ENCODE measurements at regions not wholly inside any gene's neighbourhood (a gene's known extent, or its start where the extent isn't known, plus 50 kb on each side); places are given as distances from the start of the nearest gene placed in this dataset.

DNA sequence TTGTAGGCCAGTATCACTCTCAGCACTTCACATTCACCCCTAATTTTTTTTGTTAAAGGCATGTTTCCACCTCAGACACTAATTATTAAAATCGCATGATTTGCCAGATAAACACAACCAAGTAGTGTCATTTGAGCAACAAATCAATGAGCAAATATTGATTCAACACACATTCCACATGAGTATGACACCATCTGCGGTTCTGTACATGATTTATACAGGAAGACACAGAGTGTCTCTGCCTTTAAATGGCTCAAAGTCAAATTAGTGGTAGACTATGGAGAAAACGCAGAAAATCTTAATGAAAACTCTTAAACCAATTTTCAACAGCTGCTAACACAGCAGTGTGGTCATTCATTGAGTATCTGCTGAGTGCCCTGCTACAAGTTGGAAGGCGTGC is 300.2 kb downstream of the SOX4 start:
- ATAC-seq (replicated peaks), result no peak
- no peaks in the 10 kb centered on the region for H3K36me3 Mint-ChIP-seq (ENCODE audit: low read depth)
- no peak overlapping the region for H3K4me3 Mint-ChIP-seq
- H3K27ac Mint-ChIP-seq, result no peak overlapping the region
- H3K9me3 Mint-ChIP-seq, result peaks cover 4% of the 10 kb centered on the region
- H3K27me3 Mint-ChIP-seq, result peaks cover 3% of the 10 kb centered on the region
- no peaks in the 10 kb centered on the region for H3K4me1 Mint-ChIP-seq

- no peak overlapping the region for H3K4me3 Mint-ChIP-seq
- no peak for ATAC-seq (replicated peaks)
- H3K36me3 Mint-ChIP-seq (ENCODE audit: low read depth), result no peaks in the 10 kb centered on the region
- H3K4me1 Mint-ChIP-seq, result no peaks in the 10 kb centered on the region
- peaks cover 5% of the 10 kb centered on the region for H3K9me3 Mint-ChIP-seq
- no peak overlapping the region for H3K27ac Mint-ChIP-seq
- no peaks in the 10 kb centered on the region for H3K27me3 Mint-ChIP-seq
Observed at GRCh38 chr6:21895555-21895954, 302.0 kb downstream of the SOX4 start.

GRCh38 chr6:21898107-21898796 is 304.7 kb downstream of the SOX4 start:
- H3K27me3 Mint-ChIP-seq, result no peaks in the 10 kb centered on the region
- H3K4me3 Mint-ChIP-seq, result no peak overlapping the region
- H3K36me3 Mint-ChIP-seq (ENCODE audit: low read depth), result no peaks in the 10 kb centered on the region
- ATAC-seq (replicated peaks), result no peak
- H3K27ac Mint-ChIP-seq, result no peak overlapping the region
- H3K9me3 Mint-ChIP-seq, result peaks cover 7% of the 10 kb centered on the region
- H3K4me1 Mint-ChIP-seq, result no peaks in the 10 kb centered on the region

DNA sequence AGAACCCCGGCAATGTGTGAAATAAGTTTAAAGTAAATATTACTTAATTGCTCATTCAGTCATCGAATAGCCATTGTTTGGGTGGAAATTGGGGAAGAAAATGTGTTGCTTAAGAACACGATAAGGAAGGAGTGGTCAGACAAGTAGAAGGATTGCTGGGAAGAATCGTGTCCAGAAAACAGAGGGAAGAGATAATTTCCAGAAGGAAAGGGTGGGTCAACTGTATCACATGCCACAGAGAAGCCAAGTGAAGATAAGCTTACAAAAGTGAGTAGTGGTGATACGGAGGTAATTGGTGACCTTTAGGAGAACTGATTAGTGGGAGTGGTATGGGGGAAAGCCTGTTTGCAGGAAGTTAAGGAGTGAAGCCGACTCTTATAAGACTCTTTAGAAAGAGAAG is 306.2 kb downstream of the SOX4 start:
- no peak overlapping the region for H3K4me3 Mint-ChIP-seq
- H3K27ac Mint-ChIP-seq, result no peak overlapping the region
- no peak for ATAC-seq (replicated peaks)
- peaks cover 10% of the 10 kb centered on the region for H3K9me3 Mint-ChIP-seq
- no peaks in the 10 kb centered on the region for H3K4me1 Mint-ChIP-seq
- H3K27me3 Mint-ChIP-seq, result no peaks in the 10 kb centered on the region
- no peaks in the 10 kb centered on the region for H3K36me3 Mint-ChIP-seq (ENCODE audit: low read depth)

GRCh38 chr6:21900730-21901129 is 307.2 kb downstream of the SOX4 start:
- H3K4me3 Mint-ChIP-seq, result no peak overlapping the region
- H3K36me3 Mint-ChIP-seq (ENCODE audit: low read depth), result no peaks in the 10 kb centered on the region
- no peak overlapping the region for H3K27ac Mint-ChIP-seq
- peaks cover 8% of the 10 kb centered on the region for H3K9me3 Mint-ChIP-seq
- no peak for ATAC-seq (replicated peaks)
- no peaks in the 10 kb centered on the region for H3K27me3 Mint-ChIP-seq
- H3K4me1 Mint-ChIP-seq, result no peaks in the 10 kb centered on the region

- Mint-ChIP-seq H3K9me3 (peaks cover 10% of the 10 kb centered on the region), H3K4me1 (no peaks in the 10 kb centered on the region), H3K4me3 (no peak overlapping the region), H3K36me3 (ENCODE audit: low read depth) (no peaks in the 10 kb centered on the region), H3K27ac (no peak overlapping the region), H3K27me3 (peaks cover 3% of the 10 kb centered on the region)
- ATAC-seq (replicated peaks), result no peak
Observed at GRCh38 chr6:21902628-21903169, 309.1 kb downstream of the SOX4 start.

DNA sequence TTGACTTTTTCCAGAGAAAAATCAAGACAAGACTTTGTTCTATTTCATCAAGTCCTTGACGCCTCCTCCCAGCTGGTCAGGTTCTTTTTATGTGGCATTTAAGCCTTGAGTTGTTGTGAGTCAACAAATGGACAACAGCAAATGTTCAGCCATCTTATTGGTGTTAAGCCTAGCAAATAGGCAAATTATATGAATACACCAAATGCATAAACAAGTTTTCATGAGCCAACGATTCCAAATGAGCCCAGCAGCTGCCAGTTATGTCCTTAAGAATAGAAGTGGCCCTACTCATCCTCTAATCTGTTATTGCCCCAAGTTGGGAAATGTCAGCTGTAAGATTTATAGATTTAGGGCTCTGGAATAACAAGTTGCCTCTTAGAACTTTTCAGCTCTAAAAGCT is 312.0 kb downstream of the SOX4 start:
- no peak for ATAC-seq (replicated peaks)
- Mint-ChIP-seq H3K4me1 (no peaks in the 10 kb centered on the region), H3K9me3 (peaks cover 13% of the 10 kb centered on the region), H3K36me3 (ENCODE audit: low read depth) (no peaks in the 10 kb centered on the region), H3K27me3 (peaks cover 7% of the 10 kb centered on the region), H3K27ac (no peak overlapping the region), H3K4me3 (no peak overlapping the region)

DNA sequence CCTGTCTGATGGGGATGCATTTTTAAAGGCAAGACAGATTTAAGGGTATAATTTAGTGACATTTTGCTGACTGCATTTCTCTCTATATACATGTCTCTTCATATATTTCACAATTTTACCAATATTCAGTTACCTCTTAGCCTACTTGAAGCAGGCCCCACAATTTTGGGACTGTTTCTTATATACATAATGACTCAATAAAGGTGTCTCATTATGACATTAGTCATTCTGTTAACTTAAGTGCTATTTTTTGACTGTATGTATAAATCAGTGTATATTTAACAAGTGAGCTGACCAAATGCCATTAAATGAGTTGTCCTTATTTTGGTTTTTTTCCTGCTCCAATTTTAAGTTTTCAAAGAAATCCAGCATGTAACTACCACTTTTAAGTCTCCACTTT is 313.3 kb downstream of the SOX4 start:
- Mint-ChIP-seq H3K36me3 (ENCODE audit: low read depth) (no peaks in the 10 kb centered on the region), H3K4me1 (no peaks in the 10 kb centered on the region), H3K27ac (no peak overlapping the region), H3K4me3 (no peak overlapping the region), H3K27me3 (peaks cover 7% of the 10 kb centered on the region), H3K9me3 (peaks cover 11% of the 10 kb centered on the region)
- ATAC-seq (replicated peaks), result no peak

GRCh38 chr6:21907291-21907690 is 313.7 kb downstream of the SOX4 start:
- Mint-ChIP-seq H3K27me3 (peaks cover 7% of the 10 kb centered on the region), H3K9me3 (peaks cover 11% of the 10 kb centered on the region), H3K36me3 (ENCODE audit: low read depth) (no peaks in the 10 kb centered on the region), H3K4me3 (no peak overlapping the region), H3K27ac (no peak overlapping the region), H3K4me1 (no peaks in the 10 kb centered on the region)
- ATAC-seq (replicated peaks), result no peak

DNA sequence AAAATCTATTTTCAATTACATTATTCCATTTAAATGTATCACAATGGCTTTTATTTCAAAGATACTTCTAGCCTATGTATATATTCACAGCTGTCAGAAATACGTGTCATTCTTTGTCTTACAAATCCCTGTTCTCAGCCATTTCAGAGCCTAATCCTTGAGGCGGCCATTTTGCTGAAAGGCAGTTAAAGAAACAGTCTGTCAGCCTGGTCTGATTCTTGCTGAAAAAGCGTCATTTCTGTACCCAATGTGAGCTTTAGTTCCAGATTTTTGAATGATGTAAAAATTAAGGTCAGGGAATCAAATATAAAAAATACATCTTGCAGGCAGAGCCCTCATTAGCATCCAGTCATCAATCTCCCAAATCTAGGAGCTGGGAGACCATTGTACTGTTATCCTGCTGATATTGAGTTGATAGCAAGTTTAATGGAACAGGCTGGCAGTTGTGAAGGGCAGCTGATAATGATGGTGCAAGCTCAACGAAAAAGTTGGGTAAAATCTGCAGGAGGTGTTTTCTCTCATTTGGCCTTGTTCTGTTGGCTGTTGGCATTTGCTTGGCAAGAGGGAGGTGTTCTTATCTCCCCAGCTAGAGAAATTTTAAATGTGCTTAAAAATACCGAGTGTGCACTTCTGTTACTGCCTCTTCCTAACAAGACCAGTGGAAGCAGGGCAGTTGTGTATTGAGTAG is 314.8 kb downstream of the SOX4 start:
- ATAC-seq (replicated peaks), result no peak
- H3K4me3 Mint-ChIP-seq, result no peak overlapping the region
- peaks cover 11% of the 10 kb centered on the region for H3K9me3 Mint-ChIP-seq
- H3K27me3 Mint-ChIP-seq, result peaks cover 9% of the 10 kb centered on the region
- no peaks in the 10 kb centered on the region for H3K36me3 Mint-ChIP-seq (ENCODE audit: low read depth)
- H3K27ac Mint-ChIP-seq, result no peak overlapping the region
- no peaks in the 10 kb centered on the region for H3K4me1 Mint-ChIP-seq

DNA sequence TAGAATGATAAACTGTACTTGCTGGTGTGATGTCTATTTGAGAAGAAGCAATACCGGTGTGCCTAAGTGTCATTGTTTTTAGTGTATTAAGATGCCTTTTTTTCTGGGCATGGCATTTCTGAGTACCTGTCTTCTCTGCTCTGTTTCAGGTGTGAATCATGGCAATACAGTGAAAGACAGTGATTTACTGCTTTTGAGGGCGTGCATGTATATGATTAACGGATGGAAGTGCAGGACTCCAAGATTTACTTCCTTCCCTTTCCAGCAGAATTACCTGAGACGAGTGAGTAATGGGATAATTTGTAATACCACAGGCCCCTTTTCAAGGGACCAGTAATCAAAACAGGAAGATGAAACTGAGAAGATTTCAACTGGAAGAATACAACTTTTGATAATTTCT is 315.8 kb downstream of the SOX4 start:
- no peaks in the 10 kb centered on the region for H3K4me1 Mint-ChIP-seq
- no peak overlapping the region for H3K27ac Mint-ChIP-seq
- peaks cover 9% of the 10 kb centered on the region for H3K27me3 Mint-ChIP-seq
- H3K36me3 Mint-ChIP-seq (ENCODE audit: low read depth), result no peaks in the 10 kb centered on the region
- peaks cover 8% of the 10 kb centered on the region for H3K9me3 Mint-ChIP-seq
- no peak overlapping the region for H3K4me3 Mint-ChIP-seq
- no peak for ATAC-seq (replicated peaks)

GRCh38 chr6:21911208-21911607 is 317.7 kb downstream of the SOX4 start:
- peaks cover 6% of the 10 kb centered on the region for H3K27me3 Mint-ChIP-seq
- peaks cover 7% of the 10 kb centered on the region for H3K4me1 Mint-ChIP-seq
- H3K9me3 Mint-ChIP-seq, result peaks cover 5% of the 10 kb centered on the region
- H3K27ac Mint-ChIP-seq, result no peak overlapping the region
- ATAC-seq (replicated peaks), result no peak
- H3K4me3 Mint-ChIP-seq, result no peak overlapping the region
- no peaks in the 10 kb centered on the region for H3K36me3 Mint-ChIP-seq (ENCODE audit: low read depth)

DNA sequence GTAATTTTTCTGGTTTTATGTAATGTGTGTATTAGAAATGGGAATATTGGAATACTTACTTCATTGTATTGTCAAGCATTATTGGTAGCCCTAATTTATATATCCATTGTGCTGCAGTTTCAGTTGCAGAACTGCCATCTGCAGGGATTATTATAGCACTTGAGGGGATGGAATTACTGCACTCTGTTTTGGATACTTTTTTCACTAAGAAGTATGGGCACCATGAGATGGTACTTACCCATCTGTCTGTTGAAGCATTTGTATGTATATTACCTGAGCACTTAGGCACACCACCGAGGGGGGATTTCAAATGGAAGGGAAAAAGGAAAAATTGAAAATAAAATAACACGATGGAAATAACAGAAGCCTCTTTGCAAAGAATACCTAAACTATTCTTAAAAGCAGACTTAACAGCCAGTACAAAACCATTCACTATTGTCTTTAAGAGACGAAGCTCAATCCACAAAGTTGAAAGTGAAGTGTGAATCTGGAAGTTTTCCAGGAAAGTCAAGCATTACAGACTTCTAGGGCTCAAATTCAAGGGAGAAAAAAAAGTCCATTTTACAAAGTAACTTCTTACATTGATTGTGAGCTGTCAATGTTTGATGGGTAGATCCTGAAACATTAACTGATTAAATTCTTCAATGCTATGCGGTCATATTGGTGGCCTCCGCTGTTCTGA is 318.7 kb downstream of the SOX4 start:
- peaks cover 7% of the 10 kb centered on the region for H3K4me1 Mint-ChIP-seq
- no peak for ATAC-seq (replicated peaks)
- no peaks in the 10 kb centered on the region for H3K36me3 Mint-ChIP-seq (ENCODE audit: low read depth)
- peaks cover 3% of the 10 kb centered on the region for H3K9me3 Mint-ChIP-seq
- H3K27ac Mint-ChIP-seq, result no peak overlapping the region
- H3K4me3 Mint-ChIP-seq, result no peak overlapping the region
- peaks cover 6% of the 10 kb centered on the region for H3K27me3 Mint-ChIP-seq

DNA sequence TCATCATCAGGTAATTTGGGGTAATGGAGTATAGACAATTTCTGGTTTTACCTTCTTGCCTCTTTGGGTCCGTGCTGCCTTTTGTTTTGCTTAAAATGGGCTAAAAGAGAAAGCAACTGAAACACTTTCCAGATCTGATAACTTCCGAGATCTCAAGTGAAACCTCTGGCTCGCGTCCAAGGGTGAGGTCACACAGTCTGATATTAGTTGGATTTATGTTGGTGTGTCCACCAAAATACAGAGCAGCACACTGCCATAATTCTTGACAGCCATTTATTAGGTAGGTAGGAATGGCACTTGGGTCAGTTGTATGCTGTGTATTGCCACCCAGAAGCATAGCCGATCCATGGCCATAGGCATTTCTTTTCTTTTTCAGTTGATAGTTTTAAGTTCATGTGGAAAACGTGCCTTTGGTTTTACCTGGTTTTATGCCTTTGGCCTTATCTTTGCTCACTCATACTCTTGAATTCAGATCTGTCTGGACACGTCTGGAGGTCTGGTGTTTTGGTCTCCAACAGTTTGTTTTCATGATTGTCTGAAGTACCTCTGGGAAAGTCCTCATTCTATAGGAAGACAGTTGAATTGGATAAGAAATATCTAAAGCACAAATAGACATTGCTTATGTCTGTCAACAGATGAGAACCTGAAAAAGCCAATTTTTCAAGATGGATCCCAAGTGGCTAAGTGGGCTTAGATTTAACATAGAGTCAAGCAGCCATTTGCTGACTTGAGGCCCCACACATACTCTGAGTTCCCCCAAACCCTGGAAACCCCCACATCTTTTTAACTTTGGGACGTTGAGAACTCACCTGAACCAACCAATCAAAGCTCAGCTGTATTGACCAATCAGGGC is 320.8 kb downstream of the SOX4 start:
- H3K9me3 Mint-ChIP-seq, result peaks cover 1% of the 10 kb centered on the region
- H3K27ac Mint-ChIP-seq, result no peak overlapping the region
- H3K4me1 Mint-ChIP-seq, result peaks cover 7% of the 10 kb centered on the region
- no peaks in the 10 kb centered on the region for H3K36me3 Mint-ChIP-seq (ENCODE audit: low read depth)
- no peak overlapping the region for H3K4me3 Mint-ChIP-seq
- peaks cover 4% of the 10 kb centered on the region for H3K27me3 Mint-ChIP-seq
- no peak for ATAC-seq (replicated peaks)
